ENCODE measurements at regions not wholly inside any gene's neighbourhood (a gene's known extent, or its start where the extent isn't known, plus 50 kb on each side); places are given as distances from the start of the nearest gene placed in this dataset.

DNA sequence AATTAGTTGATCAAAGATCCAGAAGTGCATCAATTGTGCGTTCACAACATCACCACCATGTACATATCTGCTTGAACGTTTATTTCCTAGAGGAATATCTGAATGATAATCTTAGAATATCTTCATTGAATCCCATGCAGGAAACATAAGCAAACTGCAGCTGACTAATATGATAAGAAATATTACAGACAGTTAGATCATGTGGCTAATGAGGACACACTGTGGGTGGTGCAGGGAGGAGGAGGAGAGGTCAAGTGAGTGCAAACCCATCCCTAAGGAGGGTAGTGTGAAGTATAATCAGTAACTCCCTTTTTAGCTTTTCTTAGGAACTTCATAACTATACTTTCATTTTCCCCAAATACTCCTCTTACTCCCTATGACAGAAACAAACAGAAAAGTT lies 58.3 kb upstream of the HPGD start:
- no peak for TF ChIP-seq EZH2phosphoT487 (IDR thresholded peaks at IDR 0.05; ENCODE audit: borderline replicate concordance)
- TF ChIP-seq, protein P1, sequence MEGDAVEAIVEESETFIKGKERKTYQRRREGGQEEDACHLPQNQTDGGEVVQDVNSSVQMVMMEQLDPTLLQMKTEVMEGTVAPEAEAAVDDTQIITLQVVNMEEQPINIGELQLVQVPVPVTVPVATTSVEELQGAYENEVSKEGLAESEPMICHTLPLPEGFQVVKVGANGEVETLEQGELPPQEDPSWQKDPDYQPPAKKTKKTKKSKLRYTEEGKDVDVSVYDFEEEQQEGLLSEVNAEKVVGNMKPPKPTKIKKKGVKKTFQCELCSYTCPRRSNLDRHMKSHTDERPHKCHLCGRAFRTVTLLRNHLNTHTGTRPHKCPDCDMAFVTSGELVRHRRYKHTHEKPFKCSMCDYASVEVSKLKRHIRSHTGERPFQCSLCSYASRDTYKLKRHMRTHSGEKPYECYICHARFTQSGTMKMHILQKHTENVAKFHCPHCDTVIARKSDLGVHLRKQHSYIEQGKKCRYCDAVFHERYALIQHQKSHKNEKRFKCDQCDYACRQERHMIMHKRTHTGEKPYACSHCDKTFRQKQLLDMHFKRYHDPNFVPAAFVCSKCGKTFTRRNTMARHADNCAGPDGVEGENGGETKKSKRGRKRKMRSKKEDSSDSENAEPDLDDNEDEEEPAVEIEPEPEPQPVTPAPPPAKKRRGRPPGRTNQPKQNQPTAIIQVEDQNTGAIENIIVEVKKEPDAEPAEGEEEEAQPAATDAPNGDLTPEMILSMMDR (IDR thresholded peaks at IDR 0.05 in 2 of 3, conservative IDR thresholded peaks at IDR 0.05 in 1 of 3; ENCODE audit: borderline replicate concordance in 1 of 3, insufficient read depth in 1 of 3, low read depth in 2 of 3, low read length in 2 of 3), result no peak
- TF ChIP-seq ZFX (IDR thresholded peaks at IDR 0.05), result no peak
- no peak for TF ChIP-seq POLR2A (IDR thresholded peaks at IDR 0.05; ENCODE audit: borderline replicate concordance, extremely low read depth, insufficient read depth, insufficient read length)
- TF ChIP-seq SIN3A (IDR thresholded peaks at IDR 0.05; ENCODE audit: low read depth), result no peak
- TF ChIP-seq EGR1 (IDR thresholded peaks at IDR 0.05; ENCODE audit: low read depth), result no peak
- no peak for TF ChIP-seq TCF7L2 (IDR thresholded peaks at IDR 0.05; ENCODE audit: borderline replicate concordance, extremely low read depth, insufficient read depth, insufficient read length)
- TF ChIP-seq POLR2AphosphoS5 (IDR thresholded peaks at IDR 0.05; ENCODE audit: low read depth, low read length), result no peak

Measured in HCT116 (cell line).